Fibroblast of villous mesenchyme (primary cell): ENCODE measurements at regions not wholly inside any gene's neighbourhood (a gene's known extent, or its start where the extent isn't known, plus 50 kb on each side); places are given as distances from the start of the nearest gene placed in this dataset.
"Not testable (repeated sequence)": the region's sequence is repeated elsewhere in the genome, so short reads cannot be mapped to it uniquely, and the experiment has no call there.

Experiments used
- DNase-seq: peaks from one replicate; pipeline ENCODE4 v3.0.0-alpha.2; 2010; ENCODE audit warnings: low read depth
- H3K4me3 ChIP-seq: 2 replicates; pipeline ENCODE4 v1.5.1; 2011; ENCODE audit warnings: low read depth, mild to moderate bottlenecking, low read length
- TF ChIP-seq, protein P1 (sequence below): IDR thresholded peaks from 2 replicates; pipeline ENCODE4 v1.5.1; 2012; ENCODE audit warnings: low read depth, mild to moderate bottlenecking, low read length; ENCODE audit not compliant: insufficient read depth

DNA sequence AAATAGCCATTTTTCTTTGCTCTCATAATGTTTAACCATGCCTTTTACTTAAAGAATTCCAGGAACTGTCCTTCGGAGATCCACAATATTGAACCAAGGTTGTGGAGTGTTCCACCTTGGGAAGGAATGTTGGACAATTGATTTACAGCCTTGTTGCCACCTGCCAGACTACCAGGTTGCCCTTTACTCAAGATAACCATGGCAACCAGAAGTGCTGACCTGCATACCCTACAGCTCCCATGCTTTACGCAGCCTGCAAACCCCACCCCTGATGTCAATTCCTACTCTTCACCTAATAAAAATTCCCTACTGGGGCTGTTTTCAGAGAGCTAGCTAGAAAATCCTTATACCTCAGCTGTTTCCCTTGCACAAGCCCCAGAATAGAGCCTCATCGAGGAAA is 151.0 kb upstream of the RXFP2 start:
- no peak for DNase-seq
- H3K4me3 ChIP-seq: no peak overlapping the region
- TF ChIP-seq, protein P1, sequence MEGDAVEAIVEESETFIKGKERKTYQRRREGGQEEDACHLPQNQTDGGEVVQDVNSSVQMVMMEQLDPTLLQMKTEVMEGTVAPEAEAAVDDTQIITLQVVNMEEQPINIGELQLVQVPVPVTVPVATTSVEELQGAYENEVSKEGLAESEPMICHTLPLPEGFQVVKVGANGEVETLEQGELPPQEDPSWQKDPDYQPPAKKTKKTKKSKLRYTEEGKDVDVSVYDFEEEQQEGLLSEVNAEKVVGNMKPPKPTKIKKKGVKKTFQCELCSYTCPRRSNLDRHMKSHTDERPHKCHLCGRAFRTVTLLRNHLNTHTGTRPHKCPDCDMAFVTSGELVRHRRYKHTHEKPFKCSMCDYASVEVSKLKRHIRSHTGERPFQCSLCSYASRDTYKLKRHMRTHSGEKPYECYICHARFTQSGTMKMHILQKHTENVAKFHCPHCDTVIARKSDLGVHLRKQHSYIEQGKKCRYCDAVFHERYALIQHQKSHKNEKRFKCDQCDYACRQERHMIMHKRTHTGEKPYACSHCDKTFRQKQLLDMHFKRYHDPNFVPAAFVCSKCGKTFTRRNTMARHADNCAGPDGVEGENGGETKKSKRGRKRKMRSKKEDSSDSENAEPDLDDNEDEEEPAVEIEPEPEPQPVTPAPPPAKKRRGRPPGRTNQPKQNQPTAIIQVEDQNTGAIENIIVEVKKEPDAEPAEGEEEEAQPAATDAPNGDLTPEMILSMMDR: no peak

GRCh38 chr13:31588893-31589292 is 150.4 kb upstream of the RXFP2 start:
- TF ChIP-seq, protein P1: no peak
- DNase-seq: no peak
- H3K4me3 ChIP-seq: no peak overlapping the region

DNA sequence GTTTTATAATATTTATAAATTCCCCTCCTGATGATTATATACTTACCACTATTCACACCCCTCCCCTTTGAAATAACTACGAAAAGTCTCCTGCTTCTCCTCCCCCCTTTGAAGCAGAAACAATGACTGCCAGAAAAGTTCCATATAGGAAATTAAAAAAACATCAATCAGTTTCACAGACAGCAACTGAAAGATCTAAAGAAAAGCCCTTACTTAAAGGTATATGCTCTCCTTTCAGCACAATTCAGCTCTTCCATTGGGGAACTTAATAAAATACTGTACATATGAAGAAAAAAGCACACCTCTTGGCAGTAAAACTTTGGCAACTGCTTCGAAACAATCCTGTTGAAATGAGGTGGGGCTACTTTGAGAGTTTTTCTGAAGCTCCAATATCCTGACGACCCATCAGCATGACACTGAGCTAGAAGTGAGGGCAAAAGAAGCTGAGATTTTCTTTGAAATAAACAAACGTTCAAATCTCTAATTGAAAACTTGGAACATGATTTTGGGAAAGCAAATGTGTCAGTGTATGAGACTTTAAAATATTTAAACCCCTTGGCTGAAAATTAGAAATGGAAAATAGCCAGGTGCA is 147.6 kb upstream of the RXFP2 start:
- TF ChIP-seq, protein P1: no peak
- DNase-seq: no peak
- no peak overlapping the region for H3K4me3 ChIP-seq

- DNase-seq: no peak
- no peak overlapping the region for H3K4me3 ChIP-seq
- TF ChIP-seq, protein P1: no peak
Measured at GRCh38 chr13:31594056-31594455, 145.3 kb upstream of the RXFP2 start.

- no peak overlapping the region for H3K4me3 ChIP-seq
- no peak for DNase-seq
Measured at GRCh38 chr13:31595563-31595962, 143.8 kb upstream of the RXFP2 start.

DNA sequence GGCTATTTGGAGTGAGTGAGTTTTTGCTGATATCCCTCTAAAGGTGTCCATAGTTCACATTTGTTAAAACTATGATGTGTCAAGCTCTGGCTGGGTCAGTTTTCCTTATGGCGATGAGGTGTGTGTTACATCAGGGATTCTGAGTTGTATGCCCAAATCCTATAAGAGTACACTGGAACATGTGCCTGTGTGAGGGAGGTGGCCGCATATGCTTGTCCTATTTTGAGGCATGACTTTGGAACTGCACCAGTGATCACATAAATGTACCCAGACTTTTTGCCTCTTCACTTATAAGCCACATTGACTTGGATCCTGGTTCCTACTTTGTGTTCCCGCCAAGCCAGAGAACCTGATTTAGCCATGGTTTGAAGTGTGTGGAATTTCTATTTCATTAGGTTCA is 140.3 kb upstream of the RXFP2 start:
- H3K4me3 ChIP-seq: no peak overlapping the region
- no peak for DNase-seq
- TF ChIP-seq, protein P1: no peak

More at GRCh38 chr13:31595563-31595962, 143.8 kb upstream of the RXFP2 start:
- TF ChIP-seq, protein P1: no peak

DNA sequence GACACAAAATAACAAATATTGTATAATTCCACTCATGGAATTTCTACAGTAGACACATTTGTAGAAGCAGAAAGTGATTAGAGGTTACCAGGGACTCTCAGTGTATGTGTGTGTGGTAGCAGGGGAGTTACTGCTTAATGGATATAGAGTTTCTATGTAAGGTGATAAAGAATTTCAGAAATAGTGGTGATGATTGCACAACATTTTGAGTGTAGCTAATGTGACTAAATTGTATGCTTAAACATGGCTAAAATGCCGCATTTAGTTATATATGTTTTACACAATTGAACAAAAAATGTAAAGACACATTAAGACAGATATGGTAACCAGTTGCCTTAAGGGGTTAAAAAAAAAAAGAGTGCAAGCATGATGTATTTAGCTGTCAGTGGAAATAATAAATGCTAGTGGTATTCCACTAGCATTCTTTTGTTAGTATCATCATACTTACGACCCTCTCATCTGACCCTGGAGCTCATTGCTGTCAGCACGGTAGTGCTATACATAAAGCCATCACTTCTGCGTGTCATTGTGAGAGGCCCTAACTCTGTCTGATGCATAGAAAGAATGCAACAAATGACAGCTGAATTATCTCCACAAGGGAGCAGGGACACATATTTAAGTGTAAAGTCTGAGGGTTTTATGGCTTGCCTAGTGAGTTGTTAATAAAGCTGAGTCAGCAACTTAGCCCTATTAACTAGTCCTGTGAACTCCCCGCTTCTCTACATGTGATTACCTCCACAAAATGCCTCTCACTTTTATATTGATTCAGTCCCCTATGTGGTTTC is 134.1 kb upstream of the RXFP2 start:
- TF ChIP-seq, protein P1: no peak
- no peak for DNase-seq
- no peak overlapping the region for H3K4me3 ChIP-seq

GRCh38 chr13:31607531-31607930 is 131.8 kb upstream of the RXFP2 start:
- not testable (repeated sequence) for DNase-seq, H3K4me3 ChIP-seq

DNA sequence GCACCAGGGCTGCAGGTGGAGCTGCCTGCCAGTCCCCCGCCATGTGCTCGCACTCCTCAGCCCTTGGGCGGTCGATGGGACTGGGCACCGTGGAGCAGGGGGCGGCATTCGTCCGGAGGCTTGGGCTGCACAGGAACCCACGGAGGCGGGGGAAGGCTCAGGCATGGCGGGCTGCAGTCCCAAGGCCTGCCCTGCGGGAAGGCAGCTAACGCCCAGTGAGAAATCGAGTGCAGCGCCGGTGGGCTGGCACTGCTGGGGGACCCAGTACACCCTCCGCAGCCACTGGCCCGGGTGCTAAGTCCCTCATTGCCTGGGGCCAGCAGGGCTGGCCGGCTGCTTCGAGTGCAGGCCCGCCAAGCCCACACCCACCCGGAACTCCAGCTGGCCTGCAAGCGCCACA is 130.5 kb upstream of the RXFP2 start:
- not testable (repeated sequence) for H3K4me3 ChIP-seq, DNase-seq
